SK-N-SH treated with all-trans-retinoic acid at 6 μM for 48 hours (cell line): ENCODE measurements at regions not wholly inside any gene's neighbourhood (a gene's known extent, or its start where the extent isn't known, plus 50 kb on each side); places are given as distances from the start of the nearest gene placed in this dataset.

Source experiments
- ATAC-seq: fragments of 200-7000 bp; cut with Tn5 transposase; 3 replicates; pipeline ENCODE4 v1.9.1; 2020; ENCODE audit warnings: mild to moderate bottlenecking, moderate library complexity
- ARNTL ChIP-seq: fragments of 450-650 bp; formaldehyde crosslinking; IDR thresholded peaks from 2 replicates; pipeline ENCODE4 v1.5.0; 2020; ENCODE audit warnings: low read depth, mild to moderate bottlenecking, moderate library complexity, borderline replicate concordance
- BACH2 ChIP-seq: fragments of 250-450 bp; sonication (Bioruptor Pico); IDR thresholded peaks from 2 replicates; pipeline ENCODE4 v1.9.0; 2021; ENCODE audit warnings: mild to moderate bottlenecking, borderline replicate concordance
- CSDC2 ChIP-seq: fragments of 250-450 bp; sonication (Bioruptor Pico); IDR thresholded peaks from 2 replicates; pipeline ENCODE4 v1.5.0; 2020; ENCODE audit warnings: mild to moderate bottlenecking, moderate library complexity
- ESRRG ChIP-seq: fragments of 250-450 bp; sonication (Bioruptor Pico); IDR thresholded peaks from 2 replicates; pipeline ENCODE4 v1.6.1; 2021; ENCODE audit warnings: mild to moderate bottlenecking
- GLIS3 ChIP-seq: fragments of 250-450 bp; sonication (Bioruptor Pico); IDR thresholded peaks from 2 replicates; pipeline ENCODE4 v1.5.0; 2020; ENCODE audit warnings: mild to moderate bottlenecking, moderate library complexity
- OSR1 ChIP-seq: fragments of 250-450 bp; sonication (Bioruptor Pico); IDR thresholded peaks from 2 replicates; pipeline ENCODE4 v1.8.0; 2022; ENCODE audit warnings: moderate library complexity, mild to moderate bottlenecking, inconsistent platforms
- POU6F1 ChIP-seq: fragments of 250-450 bp; sonication (Bioruptor Pico); IDR thresholded peaks from 2 replicates; pipeline ENCODE4 v1.8.0; 2021; ENCODE audit warnings: low read depth, mild to moderate bottlenecking, moderate library complexity, borderline replicate concordance
- RARB ChIP-seq: fragments of 250-450 bp; sonication (Bioruptor Pico); IDR thresholded peaks from 2 replicates; pipeline ENCODE4 v1.8.0; 2021; ENCODE audit warnings: mild to moderate bottlenecking, moderate library complexity
- SNAI2 ChIP-seq: fragments of 250-450 bp; sonication (Bioruptor Pico); IDR thresholded peaks from 2 replicates; pipeline ENCODE4 v1.5.0; 2020; ENCODE audit warnings: mild to moderate bottlenecking, moderate library complexity
- TOX ChIP-seq: fragments of 250-450 bp; sonication (Bioruptor Pico); IDR thresholded peaks from 2 replicates; pipeline ENCODE4 v1.8.0; 2021; ENCODE audit warnings: mild to moderate bottlenecking, moderate library complexity, borderline replicate concordance
- ZC3H10 ChIP-seq: fragments of 250-450 bp; sonication (Bioruptor Pico); IDR thresholded peaks from 2 replicates; pipeline ENCODE4 v1.5.1; 2021; ENCODE audit warnings: mild to moderate bottlenecking, moderate library complexity
- ZFP3 ChIP-seq: fragments of 250-450 bp; sonication (Bioruptor Pico); IDR thresholded peaks from 2 replicates; pipeline ENCODE4 v1.5.0; 2020; ENCODE audit warnings: mild to moderate bottlenecking, moderate library complexity
- ZFP30 ChIP-seq: fragments of 450-650 bp; formaldehyde crosslinking; IDR thresholded peaks from 2 replicates; pipeline ENCODE4 v1.5.0; 2022; ENCODE audit warnings: mild to moderate bottlenecking, moderate library complexity
- ZNF565 ChIP-seq: fragments of 450-650 bp; formaldehyde crosslinking; conservative IDR thresholded peaks from 2 replicates; pipeline ENCODE4 v1.5.0; 2020; ENCODE audit warnings: low read depth, mild to moderate bottlenecking, moderate library complexity
- ZNF70 ChIP-seq: fragments of 450-650 bp; formaldehyde crosslinking; IDR thresholded peaks from 2 replicates; pipeline ENCODE4 v1.5.0; 2020; ENCODE audit warnings: mild to moderate bottlenecking, moderate library complexity
- ZNF8 ChIP-seq: fragments of 450-650 bp; formaldehyde crosslinking; IDR thresholded peaks from 2 replicates; pipeline ENCODE4 v1.5.0; 2020; ENCODE audit warnings: mild to moderate bottlenecking, moderate library complexity
- TF ChIP-seq, protein P1 (sequence below): fragments of 250-450 bp; sonication (Bioruptor Pico); IDR thresholded peaks from 2 replicates; pipeline ENCODE4 v1.5.1; 2020; ENCODE audit warnings: low read depth, mild to moderate bottlenecking, moderate library complexity
- TF ChIP-seq, protein P2 (sequence below): fragments of 250-450 bp; sonication (Bioruptor Pico); IDR thresholded peaks from 2 replicates; pipeline ENCODE4 v1.8.0; 2020; ENCODE audit warnings: mild to moderate bottlenecking, moderate library complexity, borderline replicate concordance

DNA sequence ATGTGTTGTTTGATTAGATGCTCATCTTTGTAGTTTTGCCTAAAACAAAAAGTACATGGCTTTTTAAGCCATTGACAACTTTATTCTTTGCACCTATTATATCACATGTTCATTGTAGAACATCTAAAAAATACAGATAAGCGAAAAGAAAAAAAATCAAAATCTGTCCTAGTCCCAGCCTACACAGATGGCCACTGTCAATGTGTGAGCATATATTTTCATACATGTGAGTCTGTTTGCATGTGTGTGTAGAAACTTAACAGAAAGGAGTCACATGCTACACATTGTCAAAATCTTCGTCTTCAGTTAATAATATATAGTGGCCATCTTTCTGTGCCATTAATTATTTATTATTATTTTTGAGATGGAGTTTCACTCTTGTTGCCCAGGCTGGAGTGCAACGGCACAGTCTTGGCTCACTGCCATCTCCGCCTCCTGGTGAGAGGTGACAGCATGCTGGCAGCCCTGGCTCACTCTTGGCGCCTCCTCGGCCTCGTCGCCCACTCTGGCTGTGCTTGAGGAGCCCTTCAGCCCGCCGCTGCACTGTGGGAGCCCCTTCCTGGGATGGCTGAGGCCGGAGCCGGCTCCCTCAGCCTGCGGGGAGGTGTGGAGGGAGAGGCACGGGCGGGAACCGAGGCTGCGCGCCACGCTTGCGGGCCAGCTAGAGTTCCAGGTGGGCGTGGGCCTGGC, 68.5 kb upstream of the AMZ2 start:
- ATAC-seq: no peak
- no peak for TF ChIP-seq ZNF565 (CRISPR knock-in tag)
- TF ChIP-seq GLIS3 (CRISPR knock-in tag): no peak
- no peak for TF ChIP-seq ZC3H10 (CRISPR knock-in tag)
- TF ChIP-seq ZNF8: no peak
- TF ChIP-seq BACH2 (CRISPR knock-in tag): no peak
- TF ChIP-seq, protein P1, sequence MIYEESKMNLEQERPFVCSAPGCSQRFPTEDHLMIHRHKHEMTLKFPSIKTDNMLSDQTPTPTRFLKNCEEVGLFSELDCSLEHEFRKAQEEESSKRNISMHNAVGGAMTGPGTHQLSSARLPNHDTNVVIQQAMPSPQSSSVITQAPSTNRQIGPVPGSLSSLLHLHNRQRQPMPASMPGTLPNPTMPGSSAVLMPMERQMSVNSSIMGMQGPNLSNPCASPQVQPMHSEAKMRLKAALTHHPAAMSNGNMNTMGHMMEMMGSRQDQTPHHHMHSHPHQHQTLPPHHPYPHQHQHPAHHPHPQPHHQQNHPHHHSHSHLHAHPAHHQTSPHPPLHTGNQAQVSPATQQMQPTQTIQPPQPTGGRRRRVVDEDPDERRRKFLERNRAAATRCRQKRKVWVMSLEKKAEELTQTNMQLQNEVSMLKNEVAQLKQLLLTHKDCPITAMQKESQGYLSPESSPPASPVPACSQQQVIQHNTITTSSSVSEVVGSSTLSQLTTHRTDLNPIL (CRISPR knock-in tag): no peak
- no peak for TF ChIP-seq ESRRG (CRISPR knock-in tag)
- TF ChIP-seq, protein P2, sequence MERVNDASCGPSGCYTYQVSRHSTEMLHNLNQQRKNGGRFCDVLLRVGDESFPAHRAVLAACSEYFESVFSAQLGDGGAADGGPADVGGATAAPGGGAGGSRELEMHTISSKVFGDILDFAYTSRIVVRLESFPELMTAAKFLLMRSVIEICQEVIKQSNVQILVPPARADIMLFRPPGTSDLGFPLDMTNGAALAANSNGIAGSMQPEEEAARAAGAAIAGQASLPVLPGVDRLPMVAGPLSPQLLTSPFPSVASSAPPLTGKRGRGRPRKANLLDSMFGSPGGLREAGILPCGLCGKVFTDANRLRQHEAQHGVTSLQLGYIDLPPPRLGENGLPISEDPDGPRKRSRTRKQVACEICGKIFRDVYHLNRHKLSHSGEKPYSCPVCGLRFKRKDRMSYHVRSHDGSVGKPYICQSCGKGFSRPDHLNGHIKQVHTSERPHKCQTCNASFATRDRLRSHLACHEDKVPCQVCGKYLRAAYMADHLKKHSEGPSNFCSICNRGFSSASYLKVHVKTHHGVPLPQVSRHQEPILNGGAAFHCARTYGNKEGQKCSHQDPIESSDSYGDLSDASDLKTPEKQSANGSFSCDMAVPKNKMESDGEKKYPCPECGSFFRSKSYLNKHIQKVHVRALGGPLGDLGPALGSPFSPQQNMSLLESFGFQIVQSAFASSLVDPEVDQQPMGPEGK (CRISPR knock-in tag): no peak
- TF ChIP-seq ARNTL (CRISPR knock-in tag): no peak
- no peak for TF ChIP-seq POU6F1 (CRISPR knock-in tag)
- no peak for TF ChIP-seq CSDC2 (CRISPR knock-in tag)
- TF ChIP-seq SNAI2 (CRISPR knock-in tag): no peak
- no peak for TF ChIP-seq ZFP3 (CRISPR knock-in tag)
- TF ChIP-seq RARB: no peak
- TF ChIP-seq OSR1: no peak

DNA sequence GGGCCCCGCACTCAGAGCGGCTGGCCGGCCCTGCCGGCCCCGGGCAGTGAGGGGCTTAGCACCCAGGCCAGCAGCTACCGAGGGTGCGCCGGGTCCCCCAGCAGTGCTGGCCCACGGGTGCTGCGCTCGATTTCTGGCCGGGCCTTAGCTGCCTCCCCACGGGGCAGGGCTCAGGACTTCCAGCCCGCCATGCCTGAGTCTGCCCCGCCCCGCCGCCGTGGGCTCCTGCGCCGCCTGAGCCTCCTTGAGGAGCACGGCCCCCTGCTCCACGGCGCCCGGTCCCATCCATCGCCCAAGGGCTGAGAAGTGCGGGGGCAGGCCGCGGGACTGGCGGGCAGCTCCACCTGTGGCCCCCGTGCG, 67.9 kb upstream of the AMZ2 start:
- no peak for ATAC-seq
- TF ChIP-seq ZFP3 (CRISPR knock-in tag): no peak
- no peak for TF ChIP-seq ESRRG (CRISPR knock-in tag)
- TF ChIP-seq ZFP30 (CRISPR knock-in tag): no peak
- TF ChIP-seq, protein P1 (CRISPR knock-in tag): no peak
- no peak for TF ChIP-seq ZNF70 (CRISPR knock-in tag)
- TF ChIP-seq ZC3H10 (CRISPR knock-in tag): no peak
- no peak for TF ChIP-seq TOX (CRISPR knock-in tag)
- TF ChIP-seq ZNF8: no peak
- no peak for TF ChIP-seq GLIS3 (CRISPR knock-in tag)
- TF ChIP-seq ARNTL (CRISPR knock-in tag): no peak

DNA sequence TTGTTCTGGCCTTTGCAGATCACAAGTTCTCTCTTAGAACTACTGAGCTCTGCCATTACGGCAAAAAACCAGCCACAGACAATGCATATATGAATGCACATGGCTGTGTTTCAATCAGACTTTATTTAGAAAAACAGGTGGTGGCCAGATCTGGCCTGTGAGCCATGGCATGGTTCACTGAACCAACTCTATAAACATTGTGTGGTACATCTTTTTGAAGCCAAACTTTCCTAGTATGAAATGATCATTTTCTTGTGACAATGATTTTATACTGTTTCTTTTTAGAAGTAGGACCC, 65.9 kb upstream of the AMZ2 start:
- ATAC-seq: no peak

More for the DNA sequence above, 65.9 kb upstream of the AMZ2 start:
- TF ChIP-seq ESRRG (CRISPR knock-in tag) (no peak), ZNF8 (no peak), POU6F1 (CRISPR knock-in tag) (no peak)
- TF ChIP-seq, all 23 proteins: peak for 0
